Endodermal cell (in vitro differentiated cells): ENCODE measurements at regions not wholly inside any gene's neighbourhood (a gene's known extent, or its start where the extent isn't known, plus 50 kb on each side); places are given as distances from the start of the nearest gene placed in this dataset.
A peak's percentile ranks its signal among the peaks of the same experiment; 100 is the strongest.

Source experiments
- DNase-seq: peaks from one replicate; pipeline ENCODE4 v3.0.0-alpha.2; 2017
- H3K27ac ChIP-seq: 2 replicates; pipeline ENCODE4 v1.5.1; 2013; ENCODE audit warnings: mild to moderate bottlenecking, low read depth, low read length, moderate library complexity
- H3K27me3 ChIP-seq: 2 replicates; pipeline ENCODE4 v1.6.1; 2013; ENCODE audit warnings: mild to moderate bottlenecking, low read length, moderate library complexity; ENCODE audit not compliant: insufficient read depth, control insufficient read depth, poor library complexity, severe bottlenecking
- H3K36me3 ChIP-seq: 2 replicates; pipeline ENCODE4 v1.7.0; 2013; ENCODE audit warnings: mild to moderate bottlenecking, low read length, moderate library complexity; ENCODE audit not compliant: control insufficient read depth, insufficient read depth
- H3K4me1 ChIP-seq: one replicate; pipeline ENCODE4 v1.7.0; 2013; ENCODE audit warnings: low read length; ENCODE audit not compliant: control insufficient read depth, insufficient read depth
- H3K4me3 ChIP-seq: 2 replicates; pipeline ENCODE4 v1.5.1; 2013; ENCODE audit warnings: mild to moderate bottlenecking, low read length, moderate library complexity
- H3K9ac ChIP-seq: 2 replicates; pipeline ENCODE4 v1.6.1; 2013; ENCODE audit warnings: mild to moderate bottlenecking, low read length, moderate library complexity; ENCODE audit not compliant: poor library complexity, severe bottlenecking; ENCODE audit errors: extremely low read depth
- H3K9me3 ChIP-seq: 2 replicates; pipeline ENCODE4 v1.6.1; 2013; ENCODE audit warnings: mild to moderate bottlenecking, low read length, moderate library complexity; ENCODE audit not compliant: control insufficient read depth
- H3K27ac Mint-ChIP-seq: 2 replicates; pipeline ENCODE4 v1.8.0; 2020; ENCODE audit warnings: mixed read lengths
- H3K27me3 Mint-ChIP-seq: 2 replicates; pipeline ENCODE4 v1.8.0; 2021; ENCODE audit warnings: mild to moderate bottlenecking, mixed read lengths; ENCODE audit not compliant: insufficient read depth
- H3K36me3 Mint-ChIP-seq: 2 replicates; pipeline ENCODE4 v1.8.0; 2020; ENCODE audit warnings: low read depth, mixed read lengths
- H3K4me1 Mint-ChIP-seq: 2 replicates; pipeline ENCODE4 v1.8.0; 2020; ENCODE audit warnings: mixed read lengths
- H3K4me3 Mint-ChIP-seq: 2 replicates; pipeline ENCODE4 v1.8.0; 2020; ENCODE audit warnings: mild to moderate bottlenecking, moderate library complexity, mixed read lengths
- H3K9me3 Mint-ChIP-seq: 2 replicates; pipeline ENCODE4 v1.8.0; 2020; ENCODE audit warnings: mild to moderate bottlenecking, mixed read lengths
- WGBS, 2 experiments: methylation state at CpG; one replicate each; pipeline versions ENCODE4 v1.1.5 to v1.1.7; 2013; ENCODE audit warnings: missing lambda C conversion rate in 2 of 2, mixed read lengths in 1 of 2; ENCODE audit not compliant: insufficient coverage in 1 of 2, insufficient read length in 1 of 2; 5-methylcytosine and 5-hydroxymethylcytosine counted together
- TF ChIP-seq, protein P1 (sequence below): fragments of 200-600 bp; sonication (generic); conservative IDR thresholded peaks from 2 replicates; pipeline ENCODE4 v1.5.0; 2021; ENCODE audit warnings: antibody characterized with exemption, mild to moderate bottlenecking

DNA sequence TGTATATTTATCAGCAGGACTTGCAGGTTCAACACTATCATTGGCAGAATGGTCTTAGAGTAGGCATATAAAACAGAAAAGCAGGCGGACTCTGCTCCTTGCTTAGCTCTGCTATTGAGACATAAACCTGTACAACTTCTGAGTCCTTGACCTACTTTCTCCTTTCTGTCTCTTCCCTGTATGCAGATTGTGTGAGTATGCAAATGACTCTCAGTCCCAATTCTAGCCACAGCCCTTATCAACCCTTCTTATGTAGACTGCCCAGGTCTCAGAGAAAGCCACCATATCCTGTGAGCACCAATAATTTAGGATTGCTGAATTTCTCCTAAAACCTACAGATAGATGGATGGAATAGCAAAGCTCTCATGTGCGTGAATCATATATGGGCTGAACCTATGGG, 367.6 kb upstream of the DDI1 start:
- Mint-ChIP-seq H3K4me1 (no peaks in the 10 kb centered on the region), H3K27ac (no peak overlapping the region), H3K27me3 (no peaks in the 10 kb centered on the region), H3K4me3 (no peak overlapping the region), H3K36me3 (no peaks in the 10 kb centered on the region), H3K9me3 (no peaks in the 10 kb centered on the region)
- TF ChIP-seq, protein P1, sequence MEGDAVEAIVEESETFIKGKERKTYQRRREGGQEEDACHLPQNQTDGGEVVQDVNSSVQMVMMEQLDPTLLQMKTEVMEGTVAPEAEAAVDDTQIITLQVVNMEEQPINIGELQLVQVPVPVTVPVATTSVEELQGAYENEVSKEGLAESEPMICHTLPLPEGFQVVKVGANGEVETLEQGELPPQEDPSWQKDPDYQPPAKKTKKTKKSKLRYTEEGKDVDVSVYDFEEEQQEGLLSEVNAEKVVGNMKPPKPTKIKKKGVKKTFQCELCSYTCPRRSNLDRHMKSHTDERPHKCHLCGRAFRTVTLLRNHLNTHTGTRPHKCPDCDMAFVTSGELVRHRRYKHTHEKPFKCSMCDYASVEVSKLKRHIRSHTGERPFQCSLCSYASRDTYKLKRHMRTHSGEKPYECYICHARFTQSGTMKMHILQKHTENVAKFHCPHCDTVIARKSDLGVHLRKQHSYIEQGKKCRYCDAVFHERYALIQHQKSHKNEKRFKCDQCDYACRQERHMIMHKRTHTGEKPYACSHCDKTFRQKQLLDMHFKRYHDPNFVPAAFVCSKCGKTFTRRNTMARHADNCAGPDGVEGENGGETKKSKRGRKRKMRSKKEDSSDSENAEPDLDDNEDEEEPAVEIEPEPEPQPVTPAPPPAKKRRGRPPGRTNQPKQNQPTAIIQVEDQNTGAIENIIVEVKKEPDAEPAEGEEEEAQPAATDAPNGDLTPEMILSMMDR, result no peak
- DNase-seq, result no peak
- H3K9ac ChIP-seq, result no peak overlapping the region
- no peak overlapping the region for H3K4me3 ChIP-seq
- no peaks in the 10 kb centered on the region for H3K27me3 ChIP-seq
- H3K27ac ChIP-seq, result no peak overlapping the region
- WGBS, 2 experiments, result 95 to 100% methylated on average over 1 to 2 of the region's 2 CpGs
- H3K4me1 ChIP-seq, result no peaks in the 10 kb centered on the region
- no peaks in the 10 kb centered on the region for H3K36me3 ChIP-seq
- H3K9me3 ChIP-seq, result no peaks in the 10 kb centered on the region

DNA sequence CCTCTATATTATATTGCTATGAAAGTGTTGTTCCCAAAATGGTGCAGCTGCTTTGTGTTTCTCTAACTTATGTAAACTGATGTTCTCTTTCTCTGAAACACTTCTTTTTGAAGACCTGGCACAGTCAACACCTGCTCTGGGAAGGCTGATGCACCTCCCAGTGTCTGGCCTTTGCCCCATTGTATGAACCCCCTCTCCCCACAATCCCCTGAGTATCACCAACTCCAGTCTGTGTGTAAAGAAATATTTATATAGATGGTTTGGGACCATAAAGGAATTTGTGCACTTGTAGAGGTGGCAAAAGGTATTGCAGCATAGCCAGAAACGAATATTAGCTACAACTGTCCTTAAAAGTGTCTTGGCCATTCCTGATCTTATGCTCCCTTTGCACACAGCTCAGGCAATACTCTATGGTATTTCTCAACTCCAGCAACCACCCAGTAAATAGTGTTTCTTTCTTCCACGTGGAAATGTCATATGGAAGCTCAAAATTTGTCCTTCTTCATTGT, 365.2 kb upstream of the DDI1 start:
- Histone ChIP-seq H3K4me1 (peaks cover 3% of the 10 kb centered on the region), H3K9me3 (no peaks in the 10 kb centered on the region), H3K9ac (no peak overlapping the region), H3K36me3 (no peaks in the 10 kb centered on the region), H3K27me3 (no peaks in the 10 kb centered on the region), H3K4me3 (no peak overlapping the region), H3K27ac (no peak overlapping the region)
- Mint-ChIP-seq H3K9me3 (no peaks in the 10 kb centered on the region), H3K36me3 (no peaks in the 10 kb centered on the region), H3K4me3 (no peak overlapping the region), H3K27me3 (no peaks in the 10 kb centered on the region), H3K4me1 (no peaks in the 10 kb centered on the region), H3K27ac (no peak overlapping the region)
- 66 to 91% methylated on average over 1 to 2 of the region's 2 CpGs for WGBS, 2 experiments
- no peak for DNase-seq
- TF ChIP-seq, protein P1, result peak; percentile 45

DNA sequence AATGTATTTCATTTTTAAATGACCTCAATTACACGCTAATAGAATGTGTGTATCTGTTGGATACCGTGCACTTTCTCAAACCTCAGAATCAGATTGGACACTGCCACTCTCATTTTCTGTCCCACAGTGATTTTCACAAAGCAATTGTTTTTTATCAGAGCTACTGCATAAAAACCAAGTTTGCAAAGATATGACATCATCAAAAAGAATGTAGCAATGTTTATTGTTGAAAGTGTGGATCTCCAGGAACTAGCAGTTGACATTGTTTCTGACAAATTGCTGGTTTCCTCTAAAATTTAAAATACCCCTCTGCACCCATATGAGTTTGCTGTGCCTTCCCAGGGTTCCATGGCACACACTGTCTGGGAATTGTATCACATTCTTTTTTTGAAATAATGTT, 362.7 kb upstream of the DDI1 start:
- Mint-ChIP-seq H3K4me1 (no peaks in the 10 kb centered on the region), H3K27me3 (no peaks in the 10 kb centered on the region), H3K27ac (no peak overlapping the region), H3K4me3 (no peak overlapping the region), H3K9me3 (no peaks in the 10 kb centered on the region), H3K36me3 (no peaks in the 10 kb centered on the region)
- H3K36me3 ChIP-seq, result no peaks in the 10 kb centered on the region
- H3K9ac ChIP-seq, result no peak overlapping the region
- WGBS, 2 experiments, result 100% methylated on average over 2 of the region's 2 CpGs
- TF ChIP-seq, protein P1, result no peak
- no peak for DNase-seq
- no peak overlapping the region for H3K4me3 ChIP-seq
- peaks cover 3% of the 10 kb centered on the region for H3K4me1 ChIP-seq
- H3K27ac ChIP-seq, result no peak overlapping the region
- H3K9me3 ChIP-seq, result no peaks in the 10 kb centered on the region
- H3K27me3 ChIP-seq, result no peaks in the 10 kb centered on the region
